Non-pigmented ciliary epithelial cell (primary cell): ENCODE measurements at regions not wholly inside any gene's neighbourhood (a gene's known extent, or its start where the extent isn't known, plus 50 kb on each side); places are given as distances from the start of the nearest gene placed in this dataset.
A peak's percentile ranks its signal among the peaks of the same experiment; 100 is the strongest.

ENCODE experiments used
- DNase-seq: peaks from one replicate; pipeline ENCODE4 v3.0.0-alpha.2; 2010; ENCODE audit warnings: low read depth

- DNase-seq, result no peak
These were observed 437.0 kb downstream of the ZNF608 start for GRCh38 chr5:124309241-124309980.

- DNase-seq, result no peak
These were observed 443.1 kb downstream of the ZNF608 start for GRCh38 chr5:124303366-124303765.

- peak; percentile 26 for DNase-seq
These were observed 443.9 kb downstream of the ZNF608 start for GRCh38 chr5:124302533-124302932.

- DNase-seq, result peak; percentile 60
These were observed 444.6 kb downstream of the ZNF608 start for GRCh38 chr5:124301850-124302249.

- DNase-seq, result no peak
These were observed 445.4 kb downstream of the ZNF608 start for GRCh38 chr5:124300815-124301621.

- DNase-seq, result no peak
These were observed 448.6 kb downstream of the ZNF608 start for GRCh38 chr5:124297826-124298225.

GRCh38 chr5:124292322-124292855 lies 454.1 kb downstream of the ZNF608 start:
- no peak for DNase-seq

GRCh38 chr5:124289641-124290311 lies 456.7 kb downstream of the ZNF608 start:
- DNase-seq, result no peak

GRCh38 chr5:124289130-124289529 lies 457.3 kb downstream of the ZNF608 start:
- DNase-seq, result no peak

- no peak for DNase-seq
These were observed 458.6 kb downstream of the ZNF608 start for GRCh38 chr5:124287813-124288212.

- no peak for DNase-seq
These were observed 460.7 kb downstream of the ZNF608 start for GRCh38 chr5:124285733-124286132.

GRCh38 chr5:124285071-124285470 lies 461.4 kb downstream of the ZNF608 start:
- DNase-seq, result no peak

- no peak for DNase-seq
These were observed 463.4 kb downstream of the ZNF608 start for GRCh38 chr5:124283031-124283430.

- DNase-seq, result no peak
These were observed 466.4 kb downstream of the ZNF608 start for GRCh38 chr5:124280079-124280478.

- DNase-seq, result no peak
These were observed 467.1 kb downstream of the ZNF608 start for GRCh38 chr5:124279146-124279876.

GRCh38 chr5:124278636-124279035 lies 467.8 kb downstream of the ZNF608 start:
- no peak for DNase-seq

- DNase-seq, result no peak
These were observed 468.5 kb downstream of the ZNF608 start for GRCh38 chr5:124277767-124278545.

- DNase-seq, result no peak
These were observed 470.3 kb downstream of the ZNF608 start for GRCh38 chr5:124276166-124276565.

- DNase-seq, result no peak
These were observed 471.5 kb downstream of the ZNF608 start for GRCh38 chr5:124274949-124275348.

- DNase-seq, result no peak
These were observed 481.9 kb downstream of the ZNF608 start for GRCh38 chr5:124264499-124264898.
